NCI-H345 (cell line): ENCODE measurements at regions not wholly inside any gene's neighbourhood (a gene's known extent, or its start where the extent isn't known, plus 50 kb on each side); places are given as distances from the start of the nearest gene placed in this dataset.
"Not testable (repeated sequence)": the region's sequence is repeated elsewhere in the genome, so short reads cannot be mapped to it uniquely, and the experiment has no call there.

Source experiments
- DNase-seq: peaks from one replicate; lab custom pipeline; 2025; lab: John Stamatoyannopoulos, UW

GRCh38 chr15:72866182-72866581 lies 82.6 kb upstream of the ADPGK start:
- no peak for DNase-seq

DNA sequence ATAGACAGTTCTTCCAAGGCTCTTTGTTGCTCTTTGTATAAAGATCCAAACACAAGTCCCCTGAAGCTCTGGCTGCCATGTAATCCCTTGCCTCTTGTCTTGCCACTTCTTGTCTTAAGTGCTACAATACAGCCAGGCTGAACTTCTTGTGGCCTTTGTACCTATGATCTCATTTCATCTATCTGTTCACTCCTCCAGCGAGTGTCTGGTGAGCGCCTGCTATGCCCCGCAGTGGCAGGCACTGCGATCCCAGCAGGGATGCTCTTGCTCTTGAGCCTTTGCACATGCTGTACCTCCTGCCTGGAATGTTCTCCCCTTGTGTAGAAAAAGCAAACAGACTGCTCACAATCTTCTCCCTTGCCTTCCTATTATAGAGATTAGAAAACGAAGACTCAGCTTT lies 81.9 kb upstream of the ADPGK start:
- no peak for DNase-seq

DNA sequence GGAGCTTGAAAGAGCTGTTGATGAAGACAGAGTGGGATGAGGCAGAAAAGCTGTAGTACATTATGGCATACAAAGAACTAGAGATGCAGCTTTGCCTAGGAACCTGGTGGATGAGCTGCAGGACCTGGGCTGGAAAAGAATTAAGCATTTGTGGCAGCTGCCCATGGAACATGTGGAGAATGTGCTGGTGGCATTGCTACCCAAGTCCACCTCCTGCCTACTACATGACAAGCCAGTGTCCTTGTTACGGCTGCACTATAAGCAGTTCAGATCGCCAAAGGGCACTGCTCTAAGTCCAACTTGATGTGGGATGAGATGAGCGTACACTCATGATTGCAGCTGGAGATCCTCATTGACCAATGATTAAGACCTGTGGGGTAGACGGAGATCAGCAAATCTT lies 81.1 kb upstream of the ADPGK start:
- no peak for DNase-seq

DNA sequence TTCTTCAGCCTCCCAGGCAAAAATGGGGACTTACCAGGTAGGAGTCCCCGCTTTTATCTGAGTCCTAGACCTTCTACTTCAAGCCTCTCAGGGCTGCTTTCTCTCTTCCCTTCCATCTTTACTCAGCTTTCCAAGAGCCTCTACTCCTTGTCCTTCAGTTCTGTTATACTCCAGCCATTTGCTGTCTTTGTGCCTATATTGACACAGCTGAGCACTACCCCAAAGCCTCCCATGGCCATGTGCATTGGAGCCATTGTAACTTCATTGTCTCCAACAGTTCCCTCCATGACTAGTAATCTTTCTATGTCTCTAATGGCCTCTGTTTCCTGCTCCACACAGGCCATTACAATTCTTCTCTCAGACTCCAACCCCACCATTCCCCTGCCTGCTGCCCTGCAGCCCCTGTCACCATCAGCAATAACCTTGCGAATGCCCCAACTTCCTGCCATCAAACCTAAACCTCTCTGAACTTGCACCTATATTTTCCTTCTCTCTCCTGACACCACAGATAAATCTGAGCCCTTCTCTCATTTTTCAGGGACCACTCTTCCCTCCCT lies 77.9 kb upstream of the ADPGK start:
- DNase-seq, result no peak

DNA sequence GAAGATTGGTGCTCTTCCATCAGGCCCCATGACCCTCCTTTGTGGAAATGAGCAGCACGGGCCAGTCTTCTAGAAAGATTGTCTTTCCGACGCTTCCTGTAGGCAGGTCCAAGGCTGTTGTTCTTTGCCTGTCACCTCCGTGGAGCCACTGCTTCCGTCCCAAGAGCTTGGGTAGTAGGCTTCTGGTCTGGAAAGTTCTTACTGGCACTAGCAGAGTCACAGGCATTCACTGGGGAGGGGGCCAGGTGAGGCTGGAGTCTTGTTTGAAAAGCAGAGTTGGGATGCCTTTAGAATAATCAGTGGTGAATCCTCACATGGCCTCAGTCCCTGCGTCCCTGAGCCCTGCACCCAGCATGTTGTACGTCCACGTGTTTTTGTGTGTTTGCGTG lies 76.2 kb upstream of the ADPGK start:
- no peak for DNase-seq

DNA sequence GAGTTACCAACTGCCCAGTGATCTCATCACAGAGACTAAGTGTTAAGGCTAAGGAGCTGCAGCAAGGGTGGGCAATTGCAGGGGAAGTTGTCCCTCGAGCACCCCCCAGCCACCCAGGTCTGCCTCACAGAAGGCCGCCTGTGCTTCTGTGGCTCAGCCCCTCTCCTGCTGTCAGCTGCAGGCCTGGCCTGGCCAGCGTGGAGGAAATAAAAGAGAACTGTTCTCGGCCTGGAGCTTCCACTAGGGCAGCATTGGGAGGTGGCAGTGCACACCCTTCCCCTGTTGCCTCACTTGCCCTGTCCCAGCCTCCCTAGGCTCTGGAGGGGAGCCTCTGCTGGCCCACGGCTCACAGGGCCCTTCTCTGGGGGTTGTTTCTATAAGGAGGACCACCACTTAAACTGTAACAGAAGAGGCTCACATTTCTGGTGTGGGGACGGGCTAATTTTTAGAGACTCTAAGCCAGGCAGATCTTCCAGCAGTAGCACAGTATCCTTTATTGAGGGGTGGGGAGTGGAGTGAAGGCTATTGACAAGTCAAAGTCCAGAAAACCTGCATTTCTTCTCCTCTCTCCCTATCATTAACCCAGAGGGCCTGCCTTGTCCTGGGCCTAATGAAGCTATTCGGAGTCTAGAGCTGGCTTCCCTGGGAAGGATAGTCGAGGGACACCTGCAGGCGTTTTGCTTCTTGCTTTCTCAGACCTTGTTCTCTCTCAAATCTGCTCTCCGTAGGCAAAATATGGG lies 75.6 kb upstream of the ADPGK start:
- no peak for DNase-seq

GRCh38 chr15:72858205-72858604 lies 74.6 kb upstream of the ADPGK start:
- DNase-seq, result no peak

GRCh38 chr15:72857331-72858063 lies 73.9 kb upstream of the ADPGK start:
- DNase-seq, result no peak

DNA sequence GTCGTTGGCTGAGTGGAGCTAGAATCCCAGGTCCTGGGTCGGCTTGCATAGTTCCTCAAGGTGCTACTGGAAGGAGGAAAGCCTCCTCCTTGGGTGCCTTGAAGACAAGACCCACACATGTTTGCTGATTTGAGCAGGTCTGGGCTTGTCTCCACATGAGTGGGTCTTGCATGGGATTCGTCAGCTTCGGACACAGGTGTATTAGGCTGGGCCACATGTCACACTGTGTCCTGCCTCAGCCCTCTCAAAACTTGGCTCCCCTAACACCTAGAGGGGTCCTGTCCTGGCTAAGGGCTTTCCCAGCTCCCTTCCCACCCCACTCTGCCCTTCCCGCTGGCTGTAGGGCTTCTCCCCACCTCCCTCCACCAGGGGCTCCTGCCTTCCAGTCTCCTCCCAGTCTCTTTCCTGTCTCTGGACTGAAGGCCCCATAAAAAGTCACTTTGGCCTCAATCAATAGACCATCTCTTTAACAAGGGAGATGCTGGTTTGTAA lies 73.0 kb upstream of the ADPGK start:
- no peak for DNase-seq

- DNase-seq, result no peak
These were observed 72.2 kb upstream of the ADPGK start for GRCh38 chr15:72855791-72856190.

GRCh38 chr15:72852273-72852672 lies 68.7 kb upstream of the ADPGK start:
- no peak for DNase-seq

DNA sequence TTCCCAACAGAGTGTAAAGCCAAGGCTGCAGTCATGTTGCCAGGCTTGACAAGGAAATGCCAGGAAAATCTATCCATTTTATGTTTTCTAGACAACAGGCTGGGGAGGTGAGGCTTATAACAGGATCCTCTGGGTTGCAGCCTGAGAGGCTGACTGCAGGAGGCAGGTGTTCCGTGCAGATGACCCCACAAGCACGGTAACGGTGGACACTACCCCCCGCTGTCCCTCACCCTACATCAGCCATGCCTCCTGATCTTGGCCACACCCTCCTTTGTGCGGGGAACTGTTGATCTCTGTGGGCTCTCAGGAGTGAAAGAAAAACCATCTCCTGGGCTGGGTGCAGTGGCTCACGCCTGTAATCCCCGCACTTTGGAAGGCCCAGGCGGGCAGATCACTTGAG lies 68.0 kb upstream of the ADPGK start:
- no peak for DNase-seq

- DNase-seq, result no peak
These were observed 67.3 kb upstream of the ADPGK start for GRCh38 chr15:72850833-72851232.

DNA sequence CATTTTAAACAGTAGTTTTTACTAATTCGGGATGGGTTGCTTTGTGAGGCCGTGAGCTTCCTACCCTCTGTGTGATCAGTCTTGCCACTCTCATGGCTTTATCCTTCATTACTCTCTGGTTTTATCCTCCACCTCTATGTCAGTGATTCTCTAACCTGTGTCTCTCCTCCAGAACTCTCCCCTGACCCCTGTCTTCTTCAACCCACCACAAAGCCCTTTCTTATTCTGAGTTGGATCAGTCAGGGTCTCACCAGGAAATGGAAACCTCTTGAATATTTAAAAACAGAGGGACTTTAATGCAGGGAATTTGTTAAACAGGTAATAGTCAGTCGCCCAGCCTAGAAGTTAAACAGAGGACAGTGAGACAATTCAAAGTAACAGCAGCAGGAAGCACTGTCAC lies 64.2 kb upstream of the ADPGK start:
- no peak for DNase-seq

DNA sequence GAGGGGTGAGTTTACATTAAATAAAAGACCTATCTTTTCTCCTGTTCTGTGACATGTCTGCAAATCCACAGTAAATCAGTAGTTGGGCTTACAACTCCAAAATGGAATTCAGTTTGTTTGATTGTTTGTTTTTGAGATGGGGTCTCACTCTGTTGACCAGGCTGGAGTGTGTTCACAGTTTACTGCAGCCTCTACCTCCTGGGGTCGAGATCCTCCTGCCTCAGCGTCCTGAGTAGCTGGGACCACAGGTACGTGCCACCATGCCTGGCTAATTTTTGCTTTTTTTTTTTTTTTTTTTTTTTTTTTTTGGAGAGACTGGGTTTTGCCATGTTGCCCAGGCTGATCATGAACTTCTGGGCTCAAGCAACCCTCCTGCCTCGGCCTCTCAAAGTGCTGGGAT lies 63.5 kb upstream of the ADPGK start:
- DNase-seq, result no peak

GRCh38 chr15:72845981-72846383 lies 62.4 kb upstream of the ADPGK start:
- no peak for DNase-seq

DNA sequence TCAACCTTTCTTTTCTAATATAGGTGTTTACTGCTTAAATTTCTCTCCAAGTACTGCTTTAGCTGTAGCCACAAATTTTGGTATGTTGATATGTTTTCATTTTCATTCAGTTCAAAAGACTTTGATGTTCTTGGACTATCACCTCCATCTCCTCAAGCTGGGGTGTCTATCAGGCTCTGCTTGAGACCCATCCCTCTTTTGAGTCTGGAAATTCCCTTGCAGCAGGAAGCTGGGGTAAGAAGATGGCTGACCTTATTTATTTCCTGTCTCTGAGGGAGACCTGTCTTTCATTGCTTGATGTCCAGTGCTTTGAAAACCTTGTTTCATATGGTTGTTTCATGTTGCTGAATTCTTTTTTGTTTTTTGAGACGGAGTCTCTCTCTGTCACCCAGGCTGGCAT lies 60.5 kb upstream of the ADPGK start:
- DNase-seq, result no peak

GRCh38 chr15:72843340-72843739 lies 59.8 kb upstream of the ADPGK start:
- not testable (repeated sequence) for DNase-seq

- no peak for DNase-seq
These were observed 56.6 kb upstream of the ADPGK start for GRCh38 chr15:72840114-72840513.

DNA sequence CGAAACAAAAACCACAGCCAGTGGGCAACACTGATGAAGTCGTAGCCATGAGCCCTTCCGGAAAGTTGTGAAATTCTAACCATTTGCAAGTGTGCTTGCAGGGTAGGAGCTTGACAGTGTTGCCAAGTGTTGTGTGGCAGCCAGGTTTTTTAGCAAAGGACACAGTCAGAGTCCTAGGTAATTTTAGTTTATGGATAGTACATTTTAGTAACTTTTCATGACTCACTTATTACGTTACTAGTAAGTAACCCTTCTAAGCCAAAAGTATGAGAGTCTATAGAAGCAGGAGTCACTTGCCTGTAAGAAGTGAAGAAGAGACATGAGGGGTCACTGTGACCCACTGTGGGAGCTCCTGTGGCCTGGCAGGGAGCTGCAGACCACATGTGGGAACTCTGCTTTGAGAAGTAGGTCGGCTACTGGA lies 54.8 kb upstream of the ADPGK start:
- no peak for DNase-seq

DNA sequence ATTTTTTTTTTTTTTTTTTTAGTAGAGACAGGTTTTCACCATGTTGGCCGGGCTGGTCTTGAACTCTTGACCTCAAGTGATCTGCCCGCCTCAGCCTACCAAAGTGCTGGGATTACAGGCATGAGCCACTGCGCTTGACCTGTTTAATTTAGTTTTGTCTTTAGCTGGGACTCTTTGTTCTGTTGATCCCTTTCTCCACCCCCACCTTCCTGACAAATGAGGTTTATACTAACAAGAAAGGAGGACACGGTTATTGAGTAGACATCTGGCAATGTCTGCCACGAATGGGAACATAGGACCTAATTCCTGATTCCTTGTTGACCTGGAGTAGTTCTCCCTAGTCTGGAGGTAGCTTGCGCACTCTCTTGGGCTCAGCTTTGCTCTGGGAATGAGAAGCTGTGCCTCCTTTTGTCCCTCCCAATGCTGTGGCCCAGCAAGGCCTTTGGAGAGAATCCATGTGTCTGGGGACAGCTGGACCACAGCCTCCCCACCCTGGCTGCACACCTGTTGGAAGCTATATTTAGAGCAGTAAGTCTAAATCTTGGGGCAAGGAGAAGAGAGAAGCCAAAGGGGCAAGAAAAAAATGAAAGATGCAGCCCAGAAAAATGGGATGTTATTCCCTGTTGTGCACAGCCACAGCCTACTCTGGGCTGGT lies 53.2 kb upstream of the ADPGK start:
- no peak for DNase-seq

- DNase-seq, result no peak
These were observed 51.8 kb upstream of the ADPGK start for GRCh38 chr15:72835294-72835890.
